Lower leg skin (tissue), 3 donors: ENCODE measurements at regions not wholly inside any gene's neighbourhood (a gene's known extent, or its start where the extent isn't known, plus 50 kb on each side); places are given as distances from the start of the nearest gene placed in this dataset.
"Not testable (repeated sequence)": the region's sequence is repeated elsewhere in the genome, so short reads cannot be mapped to it uniquely, and the experiment has no call there.

Experiments
- POLR2A ChIP-seq, 2 donors: fragments of 450-650 bp; IDR thresholded peaks; one replicate each; pipeline ENCODE4 v1.6.1; 2016 to 2017; ENCODE audit warnings: antibody characterized with exemption in 2 of 2, mild to moderate bottlenecking in 1 of 2, moderate library complexity in 1 of 2
- TF ChIP-seq, protein P1 (sequence below), 3 donors: fragments of 450-650 bp; IDR thresholded peaks; one replicate each; pipeline ENCODE4 v1.5.1; 2016; ENCODE audit warnings: antibody characterized with exemption in 3 of 3, mild to moderate bottlenecking in 3 of 3, moderate library complexity in 2 of 3

DNA sequence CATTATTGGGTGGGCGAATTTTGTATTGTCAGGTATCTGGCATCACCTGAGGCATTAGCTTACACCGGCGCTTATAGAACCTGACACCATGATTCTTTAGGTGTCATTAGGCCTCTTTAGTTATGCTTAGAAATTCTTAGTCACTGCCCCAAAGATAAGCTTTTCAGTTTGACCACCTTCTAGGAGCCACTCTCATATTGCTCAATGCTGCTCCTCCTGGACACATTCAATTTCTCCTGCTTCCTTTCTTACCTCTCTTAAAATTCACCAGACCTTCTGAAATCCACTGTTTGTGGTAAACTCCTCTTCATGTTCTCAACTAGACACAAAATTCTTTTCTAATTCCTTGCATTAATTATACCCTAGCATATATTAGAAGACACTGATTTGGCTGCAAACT is 93.9 kb upstream of the NOX4 start:
- TF ChIP-seq, protein P1, sequence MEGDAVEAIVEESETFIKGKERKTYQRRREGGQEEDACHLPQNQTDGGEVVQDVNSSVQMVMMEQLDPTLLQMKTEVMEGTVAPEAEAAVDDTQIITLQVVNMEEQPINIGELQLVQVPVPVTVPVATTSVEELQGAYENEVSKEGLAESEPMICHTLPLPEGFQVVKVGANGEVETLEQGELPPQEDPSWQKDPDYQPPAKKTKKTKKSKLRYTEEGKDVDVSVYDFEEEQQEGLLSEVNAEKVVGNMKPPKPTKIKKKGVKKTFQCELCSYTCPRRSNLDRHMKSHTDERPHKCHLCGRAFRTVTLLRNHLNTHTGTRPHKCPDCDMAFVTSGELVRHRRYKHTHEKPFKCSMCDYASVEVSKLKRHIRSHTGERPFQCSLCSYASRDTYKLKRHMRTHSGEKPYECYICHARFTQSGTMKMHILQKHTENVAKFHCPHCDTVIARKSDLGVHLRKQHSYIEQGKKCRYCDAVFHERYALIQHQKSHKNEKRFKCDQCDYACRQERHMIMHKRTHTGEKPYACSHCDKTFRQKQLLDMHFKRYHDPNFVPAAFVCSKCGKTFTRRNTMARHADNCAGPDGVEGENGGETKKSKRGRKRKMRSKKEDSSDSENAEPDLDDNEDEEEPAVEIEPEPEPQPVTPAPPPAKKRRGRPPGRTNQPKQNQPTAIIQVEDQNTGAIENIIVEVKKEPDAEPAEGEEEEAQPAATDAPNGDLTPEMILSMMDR (IDR thresholded peaks at IDR 0.05), result not testable (repeated sequence)
- TF ChIP-seq POLR2A (IDR thresholded peaks at IDR 0.05), result not testable (repeated sequence)
